ENCODE measurements at regions not wholly inside any gene's neighbourhood (a gene's known extent, or its start where the extent isn't known, plus 50 kb on each side); places are given as distances from the start of the nearest gene placed in this dataset.

DNA sequence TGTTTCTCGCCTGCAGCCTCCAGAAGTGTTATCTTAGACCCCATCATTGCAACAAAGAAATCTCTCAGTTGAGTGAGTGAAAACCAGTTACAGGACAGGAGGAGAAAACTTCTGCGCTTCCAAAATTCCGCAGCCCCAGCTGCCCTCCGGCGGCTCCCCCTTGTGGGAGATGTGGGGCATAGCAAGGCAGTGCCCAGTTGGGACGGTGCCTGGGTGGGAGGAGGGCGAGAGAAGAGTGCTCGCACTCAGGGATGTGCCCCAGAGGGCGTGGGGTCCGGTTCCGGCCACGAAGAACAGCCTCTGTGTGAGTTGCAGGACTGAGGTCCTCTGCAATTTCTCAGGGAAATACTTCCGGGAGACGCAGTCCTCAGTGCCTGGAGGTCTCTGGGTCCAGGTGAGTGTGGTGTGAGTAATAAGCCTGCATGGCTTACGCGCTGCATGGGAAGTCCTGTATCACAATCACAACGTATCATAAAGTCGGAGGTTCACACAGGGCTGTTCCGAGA lies 87.0 kb upstream of the BLID start:
- H3K27ac ChIP-seq, result no peak overlapping the region
- TF ChIP-seq, protein P1, sequence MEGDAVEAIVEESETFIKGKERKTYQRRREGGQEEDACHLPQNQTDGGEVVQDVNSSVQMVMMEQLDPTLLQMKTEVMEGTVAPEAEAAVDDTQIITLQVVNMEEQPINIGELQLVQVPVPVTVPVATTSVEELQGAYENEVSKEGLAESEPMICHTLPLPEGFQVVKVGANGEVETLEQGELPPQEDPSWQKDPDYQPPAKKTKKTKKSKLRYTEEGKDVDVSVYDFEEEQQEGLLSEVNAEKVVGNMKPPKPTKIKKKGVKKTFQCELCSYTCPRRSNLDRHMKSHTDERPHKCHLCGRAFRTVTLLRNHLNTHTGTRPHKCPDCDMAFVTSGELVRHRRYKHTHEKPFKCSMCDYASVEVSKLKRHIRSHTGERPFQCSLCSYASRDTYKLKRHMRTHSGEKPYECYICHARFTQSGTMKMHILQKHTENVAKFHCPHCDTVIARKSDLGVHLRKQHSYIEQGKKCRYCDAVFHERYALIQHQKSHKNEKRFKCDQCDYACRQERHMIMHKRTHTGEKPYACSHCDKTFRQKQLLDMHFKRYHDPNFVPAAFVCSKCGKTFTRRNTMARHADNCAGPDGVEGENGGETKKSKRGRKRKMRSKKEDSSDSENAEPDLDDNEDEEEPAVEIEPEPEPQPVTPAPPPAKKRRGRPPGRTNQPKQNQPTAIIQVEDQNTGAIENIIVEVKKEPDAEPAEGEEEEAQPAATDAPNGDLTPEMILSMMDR (IDR thresholded peaks at IDR 0.05; ENCODE audit: low read depth, low read length), result peak; percentile 99
- DNase-seq (ENCODE audit: low read depth in 1 of 2, low spot score in 1 of 2), result peak; percentile 74 to 83
- no peaks in the 10 kb centered on the region for H3K36me3 ChIP-seq
- H3K4me3 ChIP-seq, result no peak overlapping the region
- no peaks in the 10 kb centered on the region for H3K27me3 ChIP-seq
- peaks cover 14% of the 10 kb centered on the region for H3K4me1 ChIP-seq (ENCODE audit: low read depth)
- H3K9me3 ChIP-seq (ENCODE audit: low read depth), result no peaks in the 10 kb centered on the region

DNA sequence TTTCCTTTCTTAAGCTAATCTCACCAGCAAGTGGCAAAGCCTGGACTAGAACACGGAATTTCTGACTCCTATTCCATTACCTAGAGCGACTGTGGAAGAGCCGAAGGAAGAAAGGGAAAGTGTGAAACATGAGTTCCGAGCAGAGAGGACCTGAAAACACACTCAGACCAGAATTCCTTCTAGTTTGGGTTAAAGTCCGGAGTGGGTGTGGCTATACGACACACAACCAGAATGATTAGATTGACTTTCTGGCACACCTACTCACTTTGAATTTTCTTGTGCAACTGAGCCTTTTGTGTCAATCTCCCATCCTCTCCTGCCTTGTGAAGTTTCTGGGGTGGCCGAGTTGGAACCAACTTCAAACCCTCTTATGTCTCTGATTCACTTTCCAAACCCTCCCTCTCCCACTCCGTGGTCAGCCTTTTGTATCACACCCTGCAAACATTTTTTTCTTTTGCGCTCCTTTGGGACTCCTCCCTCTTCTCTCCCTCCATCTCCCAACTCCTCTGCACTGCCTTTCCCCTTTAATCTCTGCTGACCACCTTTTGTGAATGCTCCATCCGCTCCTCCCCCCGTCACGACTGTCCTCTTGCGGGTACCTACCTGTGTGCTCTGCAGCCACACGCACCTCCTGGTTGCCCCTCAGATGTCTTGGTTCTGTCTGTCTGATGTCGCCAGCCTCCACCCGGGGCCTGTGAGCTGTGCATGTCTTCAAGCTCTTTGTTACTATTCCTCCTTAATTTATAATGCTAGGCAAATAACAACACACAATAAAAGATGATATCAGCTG lies 86.3 kb upstream of the BLID start:
- no peaks in the 10 kb centered on the region for H3K36me3 ChIP-seq
- H3K9me3 ChIP-seq (ENCODE audit: low read depth), result no peaks in the 10 kb centered on the region
- H3K27me3 ChIP-seq, result no peaks in the 10 kb centered on the region
- TF ChIP-seq, protein P1 (IDR thresholded peaks at IDR 0.05; ENCODE audit: low read depth, low read length), result no peak
- no peak overlapping the region for H3K4me3 ChIP-seq
- peak in 1 of 2 donors; percentile 83 for DNase-seq (ENCODE audit: low read depth in 1 of 2, low spot score in 1 of 2)
- peaks cover 9% of the 10 kb centered on the region for H3K4me1 ChIP-seq (ENCODE audit: low read depth)
- no peak overlapping the region for H3K27ac ChIP-seq

DNA sequence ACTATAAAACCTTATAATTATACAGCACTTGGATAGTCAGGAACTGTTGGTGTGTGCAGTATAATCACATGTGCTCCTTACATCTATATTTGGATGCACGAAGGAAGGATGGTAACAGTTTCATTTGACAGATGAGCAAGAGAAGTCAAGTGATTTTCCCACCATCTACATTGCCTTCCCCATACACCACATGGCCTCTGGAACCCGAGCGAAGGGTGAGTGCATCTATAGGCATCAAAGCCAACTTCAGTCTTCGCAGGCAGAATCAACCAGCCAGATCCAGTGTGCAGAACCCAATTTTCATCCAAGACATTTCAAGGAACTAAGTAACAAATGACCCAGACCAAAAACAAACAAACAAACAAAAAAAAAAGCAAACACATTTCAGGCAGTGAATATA lies 85.1 kb upstream of the BLID start:
- no peak overlapping the region for H3K4me3 ChIP-seq
- no peak for DNase-seq (ENCODE audit: low read depth in 1 of 2, low spot score in 1 of 2)
- H3K27ac ChIP-seq, result no peak overlapping the region
- no peaks in the 10 kb centered on the region for H3K9me3 ChIP-seq (ENCODE audit: low read depth)
- TF ChIP-seq, protein P1 (IDR thresholded peaks at IDR 0.05; ENCODE audit: low read depth, low read length), result no peak
- no peaks in the 10 kb centered on the region for H3K27me3 ChIP-seq
- H3K4me1 ChIP-seq (ENCODE audit: low read depth), result peaks cover 9% of the 10 kb centered on the region
- H3K36me3 ChIP-seq, result no peaks in the 10 kb centered on the region

DNA sequence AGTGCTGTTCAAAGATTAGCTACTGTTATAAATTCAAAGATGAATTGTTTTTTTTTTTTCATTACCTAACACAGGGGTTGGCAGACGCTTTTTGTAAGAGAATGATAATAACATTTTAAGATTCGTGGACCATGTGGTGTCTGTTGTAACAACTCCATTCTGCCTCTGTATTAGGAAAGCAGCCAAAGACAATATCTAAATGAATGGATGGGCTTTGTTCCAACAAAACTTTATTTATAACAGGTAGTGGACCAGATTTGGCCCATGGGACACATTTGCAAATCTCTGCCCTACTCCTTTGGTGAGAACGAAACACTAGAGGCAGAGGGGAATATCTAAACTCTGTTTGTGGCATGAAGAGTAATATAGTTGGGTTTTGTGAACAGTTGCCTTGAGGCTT lies 83.6 kb upstream of the BLID start:
- no peak overlapping the region for H3K4me3 ChIP-seq
- no peak overlapping the region for H3K27ac ChIP-seq
- TF ChIP-seq, protein P1 (IDR thresholded peaks at IDR 0.05; ENCODE audit: low read depth, low read length), result no peak
- H3K27me3 ChIP-seq, result no peaks in the 10 kb centered on the region
- peaks cover 9% of the 10 kb centered on the region for H3K4me1 ChIP-seq (ENCODE audit: low read depth)
- no peaks in the 10 kb centered on the region for H3K36me3 ChIP-seq
- peak in 1 of 2 donors; percentile 61 for DNase-seq (ENCODE audit: low read depth in 1 of 2, low spot score in 1 of 2)
- H3K9me3 ChIP-seq (ENCODE audit: low read depth), result no peaks in the 10 kb centered on the region

DNA sequence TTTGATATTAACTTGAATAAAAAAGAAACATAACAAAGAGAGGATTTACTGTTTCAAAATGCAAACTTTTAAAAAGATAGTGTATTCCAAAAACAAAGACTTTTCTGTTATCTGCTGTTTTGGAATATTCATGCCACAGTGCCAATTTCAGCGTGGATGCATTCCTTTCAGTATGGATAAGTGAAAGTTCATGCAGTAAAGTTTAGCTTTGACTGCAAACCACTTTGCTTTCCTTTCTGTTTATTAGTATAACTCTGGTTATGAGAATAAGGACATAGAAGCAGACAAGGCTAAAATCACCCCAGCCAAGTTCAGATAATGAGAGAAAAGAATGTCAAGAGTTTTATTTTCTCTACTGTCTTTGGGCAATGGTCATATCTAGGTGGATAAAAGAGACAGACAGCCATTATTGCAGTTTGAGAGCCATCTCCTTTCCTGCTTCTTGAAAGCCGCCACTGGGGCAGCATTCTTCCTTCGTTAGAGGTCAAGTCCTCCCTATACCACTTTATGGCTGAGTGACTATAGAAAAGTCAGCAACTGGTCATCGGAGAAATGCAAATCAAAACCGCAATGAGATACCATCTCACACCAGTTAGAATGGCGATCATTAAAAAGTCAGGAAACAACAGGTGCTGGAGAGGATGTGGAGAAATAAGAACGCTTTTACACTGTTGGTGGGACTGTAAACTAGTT lies 82.4 kb upstream of the BLID start:
- H3K4me3 ChIP-seq, result no peak overlapping the region
- no peaks in the 10 kb centered on the region for H3K9me3 ChIP-seq (ENCODE audit: low read depth)
- peak in 1 of 2 donors; percentile 48 for DNase-seq (ENCODE audit: low read depth in 1 of 2, low spot score in 1 of 2)
- no peak overlapping the region for H3K27ac ChIP-seq
- H3K4me1 ChIP-seq (ENCODE audit: low read depth), result peaks cover 9% of the 10 kb centered on the region
- TF ChIP-seq, protein P1 (IDR thresholded peaks at IDR 0.05; ENCODE audit: low read depth, low read length), result no peak
- no peaks in the 10 kb centered on the region for H3K27me3 ChIP-seq
- no peaks in the 10 kb centered on the region for H3K36me3 ChIP-seq

All from cardiac muscle cell (in vitro differentiated cells and primary cell).